K562 (cell line): ENCODE measurements at regions not wholly inside any gene's neighbourhood (a gene's known extent, or its start where the extent isn't known, plus 50 kb on each side); places are given as distances from the start of the nearest gene placed in this dataset.

ENCODE experiments used
- NR1H2 ChIP-seq: sonication (generic); formaldehyde crosslinking; IDR thresholded peaks from 2 replicates; pipeline ENCODE4 v1.4.0; 2020; ENCODE audit warnings: mild to moderate bottlenecking, missing genetic modification reagents
- PML ChIP-seq: IDR thresholded peaks from 2 replicates; pipeline ENCODE4 v1.6.1; 2012; ENCODE audit warnings: low read length, inconsistent platforms
- SMAD1 ChIP-seq: fragments of 150-350 bp; IDR thresholded peaks from 2 replicates; pipeline ENCODE4 v1.6.1; 2014; ENCODE audit warnings: low read length, low read depth; ENCODE audit not compliant: partially characterized antibody
- ZNF584 ChIP-seq: fragments of 200-800 bp; sonication (Bioruptor generic); IDR thresholded peaks from 2 replicates; pipeline ENCODE4 v1.6.1; 2016; ENCODE audit warnings: low read depth, mild to moderate bottlenecking, missing genetic modification characterization, missing compliant biosample characterization
- TF ChIP-seq, protein P1 (sequence below), 3 experiments: IDR thresholded peaks in 2 of 3; conservative IDR thresholded peaks in 1 of 3; 2 replicates each; pipeline ENCODE4 v1.5.1; 2011 to 2012; ENCODE audit warnings: low read length in 3 of 3, mild to moderate bottlenecking in 3 of 3, control low read depth in 2 of 3, improper control_type of control experiment in 1 of 3, inconsistent platforms in 1 of 3, low read depth in 1 of 3, mixed read lengths in 1 of 3, moderate library complexity in 1 of 3; ENCODE audit not compliant: insufficient read depth in 2 of 3

GRCh38 chr2:18046017-18046416 lies 167.6 kb downstream of the KCNS3 start:
- TF ChIP-seq ZNF584 (CRISPR knock-in tag): no peak
- TF ChIP-seq, protein P1, sequence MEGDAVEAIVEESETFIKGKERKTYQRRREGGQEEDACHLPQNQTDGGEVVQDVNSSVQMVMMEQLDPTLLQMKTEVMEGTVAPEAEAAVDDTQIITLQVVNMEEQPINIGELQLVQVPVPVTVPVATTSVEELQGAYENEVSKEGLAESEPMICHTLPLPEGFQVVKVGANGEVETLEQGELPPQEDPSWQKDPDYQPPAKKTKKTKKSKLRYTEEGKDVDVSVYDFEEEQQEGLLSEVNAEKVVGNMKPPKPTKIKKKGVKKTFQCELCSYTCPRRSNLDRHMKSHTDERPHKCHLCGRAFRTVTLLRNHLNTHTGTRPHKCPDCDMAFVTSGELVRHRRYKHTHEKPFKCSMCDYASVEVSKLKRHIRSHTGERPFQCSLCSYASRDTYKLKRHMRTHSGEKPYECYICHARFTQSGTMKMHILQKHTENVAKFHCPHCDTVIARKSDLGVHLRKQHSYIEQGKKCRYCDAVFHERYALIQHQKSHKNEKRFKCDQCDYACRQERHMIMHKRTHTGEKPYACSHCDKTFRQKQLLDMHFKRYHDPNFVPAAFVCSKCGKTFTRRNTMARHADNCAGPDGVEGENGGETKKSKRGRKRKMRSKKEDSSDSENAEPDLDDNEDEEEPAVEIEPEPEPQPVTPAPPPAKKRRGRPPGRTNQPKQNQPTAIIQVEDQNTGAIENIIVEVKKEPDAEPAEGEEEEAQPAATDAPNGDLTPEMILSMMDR (IDR thresholded peaks at IDR 0.05 in 2 of 3, conservative IDR thresholded peaks at IDR 0.05 in 1 of 3; ENCODE audit: insufficient read depth in 2 of 3, low read depth in 1 of 3, low read length in 3 of 3): no peak
- no peak for TF ChIP-seq NR1H2
- no peak for TF ChIP-seq PML
- TF ChIP-seq SMAD1: no peak
